ENCODE measurements at regions not wholly inside any gene's neighbourhood (a gene's known extent, or its start where the extent isn't known, plus 50 kb on each side); places are given as distances from the start of the nearest gene placed in this dataset.

DNA sequence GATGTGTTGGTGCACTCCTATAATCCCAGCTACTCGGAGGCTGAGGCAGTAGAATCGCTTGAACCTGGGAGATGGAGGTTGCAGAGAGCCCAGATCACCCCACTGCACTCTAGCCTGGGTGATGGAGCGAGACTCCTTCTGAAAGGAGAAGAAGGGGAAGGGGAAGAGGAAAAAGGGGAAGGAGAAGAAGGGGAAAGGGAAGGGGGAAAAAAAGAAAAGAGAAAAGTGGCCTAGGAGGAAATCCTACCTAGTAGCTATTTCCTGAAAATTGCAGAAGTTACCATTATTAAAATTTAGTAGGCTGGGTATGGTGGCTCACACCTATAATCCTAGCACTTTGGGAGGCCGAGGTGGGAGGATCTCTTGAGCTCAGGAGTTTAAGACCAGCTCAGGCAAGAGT is 67.4 kb downstream of the ARRDC3 start:
- H3K27ac ChIP-seq (ENCODE audit: low read depth in 2 of 2, low read length in 2 of 2), result no peak overlapping the region
- H3K36me3 ChIP-seq (ENCODE audit: control insufficient read depth in 2 of 3, insufficient read depth in 3 of 3, low read length in 3 of 3), result no peaks in the 10 kb centered on the region
- FAIRE-seq (no peak), DNase-seq (no peak)
- no peak overlapping the region for H3K4me3 ChIP-seq (ENCODE audit: low read length in 3 of 3)
- no peaks in the 10 kb centered on the region for H3K9me3 ChIP-seq (ENCODE audit: control insufficient read depth in 2 of 3, insufficient read depth in 1 of 3, low read length in 3 of 3)
- TF ChIP-seq CTCF (IDR thresholded peaks at IDR 0.05; ENCODE audit: borderline replicate concordance, extremely low read depth, insufficient read depth), result no peak
- H3K4me1 ChIP-seq (ENCODE audit: control insufficient read depth in 2 of 3, insufficient read depth in 2 of 3, low read depth in 1 of 3, low read length in 3 of 3), result peaks cover 0 to 9% (median 9%) of the 10 kb centered on the region in 3 donors
- H3K9ac ChIP-seq (ENCODE audit: low read length in 3 of 3), result no peak overlapping the region
- intact Hi-C loops (cut with DNase I), result no loop called here
- no peaks in the 10 kb centered on the region for H3K27me3 ChIP-seq (ENCODE audit: control insufficient read depth, insufficient read depth, low read length)

DNA sequence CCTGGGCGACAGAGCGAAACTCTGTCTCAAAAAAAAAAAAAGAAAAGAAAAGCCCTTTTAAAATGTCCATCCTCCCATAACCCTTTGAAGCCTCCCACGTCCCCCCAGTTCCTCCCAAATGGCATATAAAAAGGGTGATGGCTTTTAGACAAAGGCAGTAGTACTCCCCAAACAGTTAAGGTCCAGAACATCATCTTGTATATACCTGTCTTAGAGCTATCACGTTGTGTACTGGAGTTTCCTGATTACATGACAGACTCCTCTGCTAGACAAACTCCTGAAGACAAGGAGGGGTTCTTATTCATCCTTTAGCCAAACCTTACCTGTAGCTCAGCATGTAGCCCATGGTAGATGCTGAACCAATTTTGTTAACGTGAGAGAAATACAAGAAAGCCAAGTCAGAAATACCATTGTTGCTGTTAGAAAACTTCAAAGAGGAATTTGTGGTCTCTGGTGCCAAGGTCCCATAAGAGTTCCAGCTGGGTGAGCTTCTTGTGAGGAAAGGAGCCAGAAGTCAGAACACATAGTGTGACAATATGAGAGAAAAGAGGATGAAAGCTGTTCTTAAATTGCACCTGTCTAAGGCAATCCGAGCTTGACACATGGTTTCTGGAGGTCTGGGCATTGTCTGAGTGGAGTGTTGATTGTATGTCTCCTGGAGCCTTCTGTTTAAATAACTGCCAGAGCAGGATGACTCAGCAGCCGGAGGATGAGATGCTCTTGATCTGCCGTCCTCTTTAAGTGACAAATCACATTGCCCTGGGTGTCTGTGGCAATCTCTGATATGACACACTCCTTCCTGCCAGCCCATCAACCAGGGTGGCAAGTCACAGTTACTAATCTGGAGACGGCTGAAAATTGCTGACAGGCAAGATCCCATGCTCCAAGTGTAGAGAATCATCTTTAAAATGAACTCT is 69.1 kb downstream of the ARRDC3 start:
- Histone ChIP-seq H3K9me3 (ENCODE audit: control insufficient read depth in 2 of 3, insufficient read depth in 1 of 3, low read length in 3 of 3) (no peaks in the 10 kb centered on the region), H3K36me3 (ENCODE audit: control insufficient read depth in 2 of 3, insufficient read depth in 3 of 3, low read length in 3 of 3) (no peaks in the 10 kb centered on the region), H3K27ac (ENCODE audit: low read depth in 2 of 2, low read length in 2 of 2) (no peak overlapping the region), H3K4me1 (ENCODE audit: control insufficient read depth in 2 of 3, insufficient read depth in 2 of 3, low read depth in 1 of 3, low read length in 3 of 3) (peaks cover 0 to 9% (median 9%) of the 10 kb centered on the region in 3 donors), H3K27me3 (ENCODE audit: control insufficient read depth, insufficient read depth, low read length) (no peaks in the 10 kb centered on the region), H3K9ac (ENCODE audit: low read length in 3 of 3) (no peak overlapping the region), H3K4me3 (ENCODE audit: low read length in 3 of 3) (no peak overlapping the region)
- no peak for TF ChIP-seq CTCF (IDR thresholded peaks at IDR 0.05; ENCODE audit: borderline replicate concordance, extremely low read depth, insufficient read depth)
- DNase-seq (peak in 3 of 5 donors; percentile 51 to 74 (median 62)), FAIRE-seq (no peak)
- intact Hi-C loops (cut with DNase I), result no loop called here

- FAIRE-seq, result no peak
- intact Hi-C loops (cut with DNase I), result no loop called here
These were observed 70.4 kb downstream of the ARRDC3 start for GRCh38 chr5:91312698-91313097.

More at GRCh38 chr5:91312698-91313097, 70.4 kb downstream of the ARRDC3 start:
- H3K27ac ChIP-seq (ENCODE audit: low read depth in 2 of 2, low read length in 2 of 2), result peak overlapping the region in 1 of 2 donors; percentile 71
- no peaks in the 10 kb centered on the region for H3K36me3 ChIP-seq (ENCODE audit: control insufficient read depth in 2 of 3, insufficient read depth in 3 of 3, low read length in 3 of 3)
- DNase-seq, result no peak
- H3K9me3 ChIP-seq (ENCODE audit: control insufficient read depth in 2 of 3, insufficient read depth in 1 of 3, low read length in 3 of 3), result no peaks in the 10 kb centered on the region
- H3K9ac ChIP-seq (ENCODE audit: low read length in 3 of 3), result no peak overlapping the region
- H3K27me3 ChIP-seq (ENCODE audit: control insufficient read depth, insufficient read depth, low read length), result no peaks in the 10 kb centered on the region
- no peak overlapping the region for H3K4me3 ChIP-seq (ENCODE audit: low read length in 3 of 3)
- H3K4me1 ChIP-seq (ENCODE audit: control insufficient read depth in 2 of 3, insufficient read depth in 2 of 3, low read depth in 1 of 3, low read length in 3 of 3), result peaks cover 0 to 9% (median 9%) of the 10 kb centered on the region in 3 donors
- TF ChIP-seq CTCF (IDR thresholded peaks at IDR 0.05; ENCODE audit: borderline replicate concordance, extremely low read depth, insufficient read depth), result no peak
